ENCODE measurements at regions not wholly inside any gene's neighbourhood (a gene's known extent, or its start where the extent isn't known, plus 50 kb on each side); places are given as distances from the start of the nearest gene placed in this dataset.
A peak's percentile ranks its signal among the peaks of the same experiment; 100 is the strongest.

DNA sequence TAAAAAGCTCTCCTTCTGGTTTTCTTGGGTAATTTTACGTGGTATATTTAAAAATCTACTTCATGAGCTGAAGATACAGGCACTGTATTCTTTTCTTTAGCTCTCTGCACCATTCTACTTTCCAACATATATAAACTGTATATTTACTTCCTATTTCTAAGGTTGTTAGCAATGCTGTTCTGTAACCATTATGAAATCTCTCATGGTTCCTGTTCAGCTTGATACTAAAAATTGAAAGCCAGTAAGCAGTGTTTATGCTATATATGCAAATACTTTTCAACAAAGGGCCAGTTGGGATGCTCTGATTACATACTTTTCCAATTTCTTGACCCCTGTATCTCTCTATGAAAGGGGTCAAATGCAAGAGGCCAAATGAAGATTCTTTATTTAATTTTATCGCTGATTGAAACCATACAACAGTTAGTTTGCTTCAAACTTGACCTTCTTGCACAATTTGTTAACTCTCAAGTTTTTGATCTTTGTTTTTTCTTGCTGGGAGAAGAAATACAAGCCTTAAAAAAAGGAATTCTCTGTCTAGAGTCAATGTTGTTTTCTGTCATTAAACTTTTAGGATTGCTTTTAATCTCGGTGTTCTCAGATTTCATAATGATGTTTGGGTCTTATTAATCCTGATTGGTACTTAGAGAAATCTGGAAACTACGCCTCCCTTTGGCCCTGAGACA, 223.2 kb downstream of the PRL start:
- H3K27me3 ChIP-seq = no peaks in the 10 kb centered on the region
- H3K4me1 ChIP-seq = no peaks in the 10 kb centered on the region
- no peaks in the 10 kb centered on the region for H3K36me3 ChIP-seq
- DNase-seq (ENCODE audit: low spot score in 2 of 2) = no peak
- intact Hi-C loops (cut with DNase I; ENCODE audit: low total_unique reads) = no loop called here
- no peak overlapping the region for H3K4me3 ChIP-seq
- H3K27ac ChIP-seq = peak overlapping the region in 1 of 2 donors; percentile 28
- no peaks in the 10 kb centered on the region for H3K9me3 ChIP-seq
- TF ChIP-seq POLR2AphosphoS5 (IDR thresholded peaks at IDR 0.05) (no peak), POLR2A (IDR thresholded peaks at IDR 0.05) (no peak)
- TF ChIP-seq, protein P1, sequence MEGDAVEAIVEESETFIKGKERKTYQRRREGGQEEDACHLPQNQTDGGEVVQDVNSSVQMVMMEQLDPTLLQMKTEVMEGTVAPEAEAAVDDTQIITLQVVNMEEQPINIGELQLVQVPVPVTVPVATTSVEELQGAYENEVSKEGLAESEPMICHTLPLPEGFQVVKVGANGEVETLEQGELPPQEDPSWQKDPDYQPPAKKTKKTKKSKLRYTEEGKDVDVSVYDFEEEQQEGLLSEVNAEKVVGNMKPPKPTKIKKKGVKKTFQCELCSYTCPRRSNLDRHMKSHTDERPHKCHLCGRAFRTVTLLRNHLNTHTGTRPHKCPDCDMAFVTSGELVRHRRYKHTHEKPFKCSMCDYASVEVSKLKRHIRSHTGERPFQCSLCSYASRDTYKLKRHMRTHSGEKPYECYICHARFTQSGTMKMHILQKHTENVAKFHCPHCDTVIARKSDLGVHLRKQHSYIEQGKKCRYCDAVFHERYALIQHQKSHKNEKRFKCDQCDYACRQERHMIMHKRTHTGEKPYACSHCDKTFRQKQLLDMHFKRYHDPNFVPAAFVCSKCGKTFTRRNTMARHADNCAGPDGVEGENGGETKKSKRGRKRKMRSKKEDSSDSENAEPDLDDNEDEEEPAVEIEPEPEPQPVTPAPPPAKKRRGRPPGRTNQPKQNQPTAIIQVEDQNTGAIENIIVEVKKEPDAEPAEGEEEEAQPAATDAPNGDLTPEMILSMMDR (IDR thresholded peaks at IDR 0.05) = no peak

DNA sequence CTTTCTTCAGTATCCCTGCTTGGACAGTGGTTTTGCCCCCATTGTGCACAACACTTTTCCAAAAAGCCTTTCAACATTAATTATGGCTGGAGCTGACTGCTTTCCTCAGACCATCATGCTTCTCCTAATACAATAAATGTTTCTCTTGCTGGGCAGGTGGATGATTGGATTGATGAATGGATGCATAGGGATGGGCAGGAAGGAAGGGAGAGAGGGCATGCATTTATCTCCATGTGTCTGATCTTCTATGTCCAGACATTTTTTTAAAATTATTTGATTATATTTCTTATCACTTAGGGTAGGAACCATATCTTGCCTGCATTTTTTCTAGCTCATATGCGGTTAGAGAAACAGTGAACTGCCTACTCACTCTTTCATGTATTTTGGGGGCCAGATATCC, 218.5 kb downstream of the PRL start:
- H3K36me3 ChIP-seq = no peaks in the 10 kb centered on the region
- TF ChIP-seq POLR2A (IDR thresholded peaks at IDR 0.05) = no peak
- TF ChIP-seq, protein P1 (IDR thresholded peaks at IDR 0.05) = no peak
- TF ChIP-seq POLR2AphosphoS5 (IDR thresholded peaks at IDR 0.05) = no peak
- no peaks in the 10 kb centered on the region for H3K4me1 ChIP-seq
- H3K27ac ChIP-seq = no peak overlapping the region
- no peaks in the 10 kb centered on the region for H3K27me3 ChIP-seq
- intact Hi-C loops (cut with DNase I; ENCODE audit: low total_unique reads) = no loop called here
- no peak overlapping the region for H3K4me3 ChIP-seq
- DNase-seq (ENCODE audit: low spot score in 2 of 2) = no peak
- H3K9me3 ChIP-seq = no peaks in the 10 kb centered on the region

DNA sequence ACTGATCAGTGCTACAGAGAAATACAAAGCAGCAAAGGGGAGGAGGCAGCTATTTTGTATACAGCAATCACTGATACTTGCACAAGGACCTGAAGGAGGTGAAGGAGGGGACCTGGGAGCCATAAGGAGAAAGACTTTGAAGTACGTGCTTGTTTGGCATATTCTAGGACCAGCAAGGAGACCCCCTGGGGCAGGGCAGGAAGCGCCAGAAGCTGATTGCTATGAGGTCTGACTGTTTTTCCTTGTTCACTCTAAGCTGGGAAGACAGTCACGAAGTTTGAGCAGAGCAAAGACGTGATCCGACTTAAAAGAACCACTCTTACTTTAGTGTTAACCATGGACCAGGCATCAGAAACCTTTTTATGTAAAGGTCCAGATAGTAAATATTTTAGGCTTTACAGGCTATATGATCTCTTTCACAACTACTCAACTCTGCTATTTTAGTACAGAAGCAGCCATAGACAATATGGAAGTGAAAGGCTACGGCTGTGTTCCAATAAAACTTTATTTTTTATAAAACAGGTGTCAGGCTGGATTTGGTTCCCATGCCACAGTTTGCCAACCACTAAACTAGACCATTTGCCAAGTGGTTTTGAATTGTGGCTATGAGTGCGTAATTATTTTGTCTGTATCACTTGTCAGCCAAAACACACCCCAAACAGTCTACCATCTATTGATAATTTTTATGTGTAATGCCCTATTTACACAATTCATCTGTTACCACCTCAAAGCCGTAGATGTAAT, 217.9 kb downstream of the PRL start:
- H3K4me1 ChIP-seq = no peaks in the 10 kb centered on the region
- intact Hi-C loops (cut with DNase I; ENCODE audit: low total_unique reads) = no loop called here
- H3K4me3 ChIP-seq = no peak overlapping the region
- no peak overlapping the region for H3K27ac ChIP-seq
- H3K27me3 ChIP-seq = no peaks in the 10 kb centered on the region
- H3K36me3 ChIP-seq = no peaks in the 10 kb centered on the region
- no peak for DNase-seq (ENCODE audit: low spot score in 2 of 2)
- H3K9me3 ChIP-seq = no peaks in the 10 kb centered on the region
- TF ChIP-seq POLR2A (IDR thresholded peaks at IDR 0.05) (no peak), POLR2AphosphoS5 (IDR thresholded peaks at IDR 0.05) (no peak)
- TF ChIP-seq, protein P1 (IDR thresholded peaks at IDR 0.05) = no peak

DNA sequence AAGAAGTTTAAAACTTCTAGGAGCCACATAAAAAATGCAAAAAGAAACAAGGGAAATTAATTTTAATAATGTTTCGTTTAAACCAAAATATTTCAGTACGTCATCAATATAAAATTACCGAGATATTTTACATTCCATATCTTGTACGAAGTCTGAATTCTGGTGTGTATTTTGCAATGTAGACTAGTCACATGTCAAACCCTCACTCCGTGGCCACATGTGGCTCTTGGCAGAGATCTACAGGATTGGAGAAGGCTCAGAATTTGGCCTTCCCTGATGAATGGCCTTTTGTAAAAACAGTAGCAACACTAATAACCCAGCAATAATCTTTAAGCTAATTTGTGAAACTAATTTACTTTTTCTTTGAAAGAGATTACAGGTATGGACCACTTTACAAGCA, 217.1 kb downstream of the PRL start:
- Histone ChIP-seq H3K27ac (no peak overlapping the region), H3K36me3 (no peaks in the 10 kb centered on the region), H3K4me1 (no peaks in the 10 kb centered on the region), H3K4me3 (no peak overlapping the region), H3K27me3 (no peaks in the 10 kb centered on the region), H3K9me3 (no peaks in the 10 kb centered on the region)
- intact Hi-C loops (cut with DNase I; ENCODE audit: low total_unique reads) = no loop called here
- peak in 1 of 2 donors; percentile 40 for DNase-seq (ENCODE audit: low spot score in 2 of 2)
- TF ChIP-seq POLR2A (IDR thresholded peaks at IDR 0.05) (no peak), POLR2AphosphoS5 (IDR thresholded peaks at IDR 0.05) (no peak)
- TF ChIP-seq, protein P1 (IDR thresholded peaks at IDR 0.05) = no peak

DNA sequence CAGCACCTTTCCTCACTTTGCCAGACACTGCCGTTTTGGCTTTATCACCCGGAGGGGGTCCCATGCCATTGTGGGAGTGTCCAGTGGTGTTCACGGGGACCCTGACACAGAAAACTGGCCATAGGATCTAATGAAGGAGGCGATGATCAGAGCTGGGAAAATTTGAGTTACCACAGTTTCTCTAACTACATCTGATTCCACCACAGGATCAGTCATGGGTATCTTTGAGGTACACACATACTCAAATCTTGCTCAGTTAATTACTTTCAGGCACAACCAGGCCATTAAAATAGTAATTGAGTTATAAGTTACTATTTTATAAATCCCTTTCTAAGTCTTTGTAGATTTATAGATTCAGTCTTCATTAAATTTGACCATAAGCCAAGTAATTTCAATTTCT, 215.1 kb downstream of the PRL start:
- TF ChIP-seq POLR2A (IDR thresholded peaks at IDR 0.05) (no peak), POLR2AphosphoS5 (IDR thresholded peaks at IDR 0.05) (no peak)
- TF ChIP-seq, protein P1 (IDR thresholded peaks at IDR 0.05) = no peak
- intact Hi-C loops (cut with DNase I; ENCODE audit: low total_unique reads) = no loop called here

More for the DNA sequence above, 215.1 kb downstream of the PRL start:
- no peaks in the 10 kb centered on the region for H3K27me3 ChIP-seq
- no peaks in the 10 kb centered on the region for H3K36me3 ChIP-seq
- no peaks in the 10 kb centered on the region for H3K4me1 ChIP-seq
- H3K4me3 ChIP-seq = no peak overlapping the region
- H3K9me3 ChIP-seq = no peaks in the 10 kb centered on the region
- H3K27ac ChIP-seq = no peak overlapping the region
- no peak for DNase-seq (ENCODE audit: low spot score in 2 of 2)

Data from breast epithelium (tissue), 4 donors.